ENCODE measurements at regions not wholly inside any gene's neighbourhood (a gene's known extent, or its start where the extent isn't known, plus 50 kb on each side); places are given as distances from the start of the nearest gene placed in this dataset.

- DNase-seq, result no peak
Observed at GRCh38 chr3:106805625-106806024, 571.6 kb upstream of the CCDC54 start.

GRCh38 chr3:106806964-106807363, 570.3 kb upstream of the CCDC54 start:
- DNase-seq, result no peak

GRCh38 chr3:106809041-106809440, 568.2 kb upstream of the CCDC54 start:
- no peak for DNase-seq

GRCh38 chr3:106809623-106810299, 567.5 kb upstream of the CCDC54 start:
- DNase-seq, result no peak

- no peak for DNase-seq
Observed at GRCh38 chr3:106810300-106810875, 566.9 kb upstream of the CCDC54 start.

- DNase-seq, result no peak
Observed at GRCh38 chr3:106811376-106811775, 565.9 kb upstream of the CCDC54 start.

GRCh38 chr3:106813742-106814141, 563.5 kb upstream of the CCDC54 start:
- no peak for DNase-seq

- DNase-seq, result no peak
Observed at GRCh38 chr3:106814231-106814630, 563.0 kb upstream of the CCDC54 start.

- DNase-seq, result no peak
Observed at GRCh38 chr3:106816838-106817237, 560.4 kb upstream of the CCDC54 start.

- no peak for DNase-seq
Observed at GRCh38 chr3:106817706-106818105, 559.5 kb upstream of the CCDC54 start.

GRCh38 chr3:106819440-106819839, 557.8 kb upstream of the CCDC54 start:
- DNase-seq, result no peak

GRCh38 chr3:106820726-106821362, 556.4 kb upstream of the CCDC54 start:
- DNase-seq, result no peak

GRCh38 chr3:106821801-106822200, 555.4 kb upstream of the CCDC54 start:
- DNase-seq, result no peak

- DNase-seq, result no peak
Observed at GRCh38 chr3:106822204-106822603, 555.0 kb upstream of the CCDC54 start.

- no peak for DNase-seq
Observed at GRCh38 chr3:106823701-106824100, 553.5 kb upstream of the CCDC54 start.

- DNase-seq, result no peak
Observed at GRCh38 chr3:106824856-106825255, 552.4 kb upstream of the CCDC54 start.

GRCh38 chr3:106825962-106826605, 551.2 kb upstream of the CCDC54 start:
- DNase-seq, result no peak

GRCh38 chr3:106826791-106827311, 550.4 kb upstream of the CCDC54 start:
- DNase-seq, result no peak

GRCh38 chr3:106827515-106828213, 549.6 kb upstream of the CCDC54 start:
- no peak for DNase-seq

- no peak for DNase-seq
Observed at GRCh38 chr3:106829206-106829605, 548.0 kb upstream of the CCDC54 start.

- DNase-seq, result no peak
Observed at GRCh38 chr3:106830334-106830733, 546.9 kb upstream of the CCDC54 start.

GRCh38 chr3:106836906-106837305, 540.3 kb upstream of the CCDC54 start:
- DNase-seq, result no peak

- no peak for DNase-seq
Observed at GRCh38 chr3:106837616-106838015, 539.6 kb upstream of the CCDC54 start.
